Esophagus muscularis mucosa (tissue), 4 donors: ENCODE measurements at regions not wholly inside any gene's neighbourhood (a gene's known extent, or its start where the extent isn't known, plus 50 kb on each side); places are given as distances from the start of the nearest gene placed in this dataset.
A peak's percentile ranks its signal among the peaks of the same experiment; 100 is the strongest.

ENCODE experiments used
- DNase-seq: peaks from one replicate; pipeline ENCODE4 v3.0.0-alpha.2; 2017; ENCODE audit errors: extremely low spot score
- H3K27ac ChIP-seq, 4 donors: fragments of 200-600 bp; sonication (generic); replicated peaks in 1 of 4; 1 replicate in 3 of 4; 2 replicates in 1 of 4; pipeline ENCODE4 v1.5.1; 2016 to 2019; ENCODE audit warnings: mild to moderate bottlenecking in 1 of 4
- H3K27me3 ChIP-seq, 4 donors: fragments of 200-600 bp; sonication (generic); one replicate each; pipeline versions ENCODE4 v1.5.1 to v1.6.0; 2016 to 2019
- H3K36me3 ChIP-seq, 4 donors: fragments of 200-600 bp; sonication (generic); one replicate each; pipeline ENCODE4 v1.5.1; 2016 to 2019
- H3K4me1 ChIP-seq, 4 donors: fragments of 200-600 bp; sonication (generic); one replicate each; pipeline ENCODE4 v1.5.1; 2016 to 2019
- H3K4me3 ChIP-seq, 4 donors: fragments of 200-600 bp; sonication (generic); 1 replicate in 2 of 4; 2 replicates in 2 of 4; pipeline ENCODE4 v1.5.1; 2016 to 2019; ENCODE audit warnings: mild to moderate bottlenecking in 4 of 4, moderate library complexity in 1 of 4
- H3K9me3 ChIP-seq, 4 donors: fragments of 200-600 bp; sonication (generic); 1 replicate in 3 of 4; 2 replicates in 1 of 4; pipeline ENCODE4 v1.5.1; 2016 to 2019
- EP300 ChIP-seq: sonication (generic); formaldehyde crosslinking; IDR thresholded peaks from one replicate; pipeline ENCODE4 v1.6.1; 2017; ENCODE audit warnings: antibody characterized with exemption
- POLR2A ChIP-seq: fragments of 450-650 bp; IDR thresholded peaks from one replicate; pipeline ENCODE4 v1.6.1; 2017; ENCODE audit warnings: antibody characterized with exemption, moderate library complexity, mild to moderate bottlenecking, low read depth
- POLR2AphosphoS5 ChIP-seq, 2 donors: sonication (generic); formaldehyde crosslinking; IDR thresholded peaks; one replicate each; pipeline ENCODE4 v1.6.1; 2017; ENCODE audit warnings: antibody characterized with exemption in 2 of 2
- WGBS: methylation state at CpG from one replicate; pipeline ENCODE4 v1.1.5; 2018; 5-methylcytosine and 5-hydroxymethylcytosine counted together
- intact Hi-C: fragments of 100-400 bp; cut with DNase I; formaldehyde crosslinking; loops from one replicate; pipeline ENCODE4 v1.15.1; 2023
- TF ChIP-seq, protein P1 (sequence below), 3 experiments: fragments of 200-600 bp in 2 of 3; fragments of 450-650 bp in 1 of 3; sonication (generic) in 2 of 3; IDR thresholded peaks; one replicate each; pipeline ENCODE4 v1.5.1; 2017 to 2019; ENCODE audit warnings: antibody characterized with exemption in 3 of 3, mild to moderate bottlenecking in 2 of 3, moderate library complexity in 1 of 3

DNA sequence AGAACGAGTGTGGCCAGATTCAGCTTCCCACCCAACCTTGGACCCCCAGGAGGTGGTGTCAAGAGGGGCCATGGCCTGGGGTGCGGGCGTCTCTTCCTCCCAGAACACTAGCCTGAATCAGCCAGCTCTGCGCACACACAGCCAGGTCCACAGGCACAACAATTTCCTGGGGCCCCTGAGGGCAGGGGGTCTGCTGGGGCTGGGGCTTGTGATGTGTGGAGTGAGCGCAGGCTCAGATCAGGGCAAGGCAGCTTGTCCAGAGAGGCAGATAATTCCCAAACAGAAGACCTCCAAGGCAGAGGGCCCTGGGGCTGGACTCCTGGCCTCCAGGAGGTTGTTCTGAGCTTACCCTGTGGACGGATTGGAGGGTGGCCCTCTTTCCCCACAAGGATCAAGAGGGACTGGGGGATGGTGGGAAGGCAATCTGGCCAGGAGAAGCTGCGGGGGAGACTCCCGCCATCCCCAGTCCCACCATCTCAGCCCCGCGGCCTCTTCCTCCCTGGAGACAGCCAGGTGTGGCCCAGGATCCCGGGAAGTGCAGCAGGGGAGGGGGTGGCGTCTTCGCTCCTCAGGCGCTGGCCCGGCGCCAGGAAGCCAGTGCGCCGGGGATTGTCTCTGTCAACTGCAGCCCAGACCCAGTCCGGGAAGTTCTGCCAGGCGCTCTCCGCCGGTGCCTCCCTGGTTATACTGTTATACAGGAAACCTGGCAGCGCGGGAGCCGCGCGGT lies 52.0 kb upstream of the AMZ2 start:
- 11% methylated on average over 15 of the region's 27 CpGs for WGBS
- intact Hi-C loops, result no loop called here
- Histone ChIP-seq H3K4me3 (peak overlapping the region; percentile 46 to 57 (median 48)), H3K4me1 (peaks cover 47 to 53% (median 51%) of the 10 kb centered on the region in 4 donors), H3K36me3 (no peaks in the 10 kb centered on the region), H3K27me3 (peaks cover 10 to 63% (median 52%) of the 10 kb centered on the region in 4 donors), H3K9me3 (no peaks in the 10 kb centered on the region), H3K27ac (no peak overlapping the region)
- TF ChIP-seq POLR2AphosphoS5 (IDR thresholded peaks at IDR 0.05), result no peak
- DNase-seq, result no peak

GRCh38 chr17:68196394-68197090 lies 51.3 kb upstream of the AMZ2 start:
- no peak for DNase-seq
- Histone ChIP-seq H3K4me3 (peak overlapping the region; percentile 46 to 57 (median 48)), H3K27me3 (peaks cover 10 to 70% (median 55%) of the 10 kb centered on the region in 4 donors), H3K4me1 (peaks cover 47 to 58% (median 56%) of the 10 kb centered on the region in 4 donors), H3K36me3 (no peaks in the 10 kb centered on the region), H3K9me3 (no peaks in the 10 kb centered on the region), H3K27ac (no peak overlapping the region)
- intact Hi-C loops, result no loop called here
- TF ChIP-seq POLR2A, result no peak
- TF ChIP-seq, protein P1, sequence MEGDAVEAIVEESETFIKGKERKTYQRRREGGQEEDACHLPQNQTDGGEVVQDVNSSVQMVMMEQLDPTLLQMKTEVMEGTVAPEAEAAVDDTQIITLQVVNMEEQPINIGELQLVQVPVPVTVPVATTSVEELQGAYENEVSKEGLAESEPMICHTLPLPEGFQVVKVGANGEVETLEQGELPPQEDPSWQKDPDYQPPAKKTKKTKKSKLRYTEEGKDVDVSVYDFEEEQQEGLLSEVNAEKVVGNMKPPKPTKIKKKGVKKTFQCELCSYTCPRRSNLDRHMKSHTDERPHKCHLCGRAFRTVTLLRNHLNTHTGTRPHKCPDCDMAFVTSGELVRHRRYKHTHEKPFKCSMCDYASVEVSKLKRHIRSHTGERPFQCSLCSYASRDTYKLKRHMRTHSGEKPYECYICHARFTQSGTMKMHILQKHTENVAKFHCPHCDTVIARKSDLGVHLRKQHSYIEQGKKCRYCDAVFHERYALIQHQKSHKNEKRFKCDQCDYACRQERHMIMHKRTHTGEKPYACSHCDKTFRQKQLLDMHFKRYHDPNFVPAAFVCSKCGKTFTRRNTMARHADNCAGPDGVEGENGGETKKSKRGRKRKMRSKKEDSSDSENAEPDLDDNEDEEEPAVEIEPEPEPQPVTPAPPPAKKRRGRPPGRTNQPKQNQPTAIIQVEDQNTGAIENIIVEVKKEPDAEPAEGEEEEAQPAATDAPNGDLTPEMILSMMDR (IDR thresholded peaks at IDR 0.05), result no peak
- TF ChIP-seq EP300, result no peak
- TF ChIP-seq POLR2AphosphoS5 (IDR thresholded peaks at IDR 0.05), result no peak
- WGBS, result 3% methylated on average over 8 of the region's 63 CpGs

DNA sequence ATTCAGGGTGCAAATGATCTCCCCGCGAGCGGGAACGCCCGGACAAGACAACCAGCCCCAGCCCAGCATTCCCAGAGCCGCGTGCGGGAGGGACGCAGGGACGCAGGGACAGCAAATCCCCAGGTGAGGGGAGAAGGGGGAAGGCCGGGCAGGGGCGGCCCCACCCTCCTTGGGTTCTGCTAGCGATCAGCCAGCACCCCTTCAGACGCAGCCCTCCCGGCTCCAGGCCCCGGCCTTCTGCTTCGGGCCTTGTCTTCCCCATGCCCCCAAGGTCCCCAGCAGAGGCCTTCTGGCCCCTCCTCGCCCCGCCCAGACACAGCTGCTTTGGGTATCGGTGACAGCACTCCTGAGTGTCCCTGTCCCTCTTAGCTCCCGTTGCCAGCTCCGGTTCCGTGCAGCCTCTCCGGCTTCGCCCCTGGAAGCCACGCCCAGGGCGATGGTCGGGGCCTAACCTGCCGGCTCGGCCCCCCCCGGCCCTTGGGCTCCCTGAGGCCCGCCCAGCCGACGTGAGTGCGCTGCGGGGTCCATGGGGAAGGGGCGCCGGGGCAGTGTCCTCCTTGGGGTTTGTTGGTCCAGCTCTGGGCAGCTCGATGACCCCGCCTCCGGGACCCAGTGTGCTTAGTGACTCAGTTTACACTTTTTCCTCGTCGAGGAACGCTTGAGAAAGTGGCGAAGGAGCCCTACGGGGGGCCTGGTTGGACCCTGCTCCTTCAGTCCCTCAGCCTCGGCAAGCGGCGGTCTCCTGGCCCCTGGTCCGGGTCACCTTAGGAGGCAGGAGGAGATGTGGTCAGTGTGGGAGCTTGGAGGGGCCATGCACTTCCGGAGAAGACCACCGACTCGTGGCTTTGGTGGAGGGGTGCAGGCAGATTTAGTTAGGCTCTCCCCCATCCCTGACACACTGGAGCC lies 50.5 kb upstream of the AMZ2 start:
- Histone ChIP-seq H3K4me3 (peak overlapping the region; percentile 46 to 57 (median 48)), H3K36me3 (no peaks in the 10 kb centered on the region), H3K4me1 (peaks cover 47 to 58% (median 56%) of the 10 kb centered on the region in 4 donors), H3K27me3 (peaks cover 10 to 70% (median 56%) of the 10 kb centered on the region in 4 donors), H3K9me3 (no peaks in the 10 kb centered on the region), H3K27ac (no peak overlapping the region)
- 6% methylated on average over 22 of the region's 53 CpGs for WGBS
- intact Hi-C loops, result no loop called here
- TF ChIP-seq POLR2AphosphoS5 (IDR thresholded peaks at IDR 0.05) (no peak), POLR2A (no peak), EP300 (no peak)
- TF ChIP-seq, protein P1 (IDR thresholded peaks at IDR 0.05), result no peak
- no peak for DNase-seq

- WGBS, result 10% methylated on average over 16 of the region's 61 CpGs
- H3K4me3 ChIP-seq, result peak overlapping the region; percentile 46 to 57 (median 48)
- intact Hi-C loops, result no loop called here
- TF ChIP-seq, protein P1 (IDR thresholded peaks at IDR 0.05), result no peak
- no peak for DNase-seq
- H3K36me3 ChIP-seq, result no peaks in the 10 kb centered on the region
- H3K27ac ChIP-seq, result no peak overlapping the region
- H3K27me3 ChIP-seq, result peaks cover 10 to 70% (median 58%) of the 10 kb centered on the region in 4 donors
- peaks cover 47 to 58% (median 56%) of the 10 kb centered on the region in 4 donors for H3K4me1 ChIP-seq
- H3K9me3 ChIP-seq, result no peaks in the 10 kb centered on the region
Measured at GRCh38 chr17:68197997-68198930, 49.6 kb upstream of the AMZ2 start.
